Neuron (in vitro differentiated cells): ENCODE measurements at regions not wholly inside any gene's neighbourhood (a gene's known extent, or its start where the extent isn't known, plus 50 kb on each side); places are given as distances from the start of the nearest gene placed in this dataset.

Source experiments
- H2AFZ ChIP-seq: one replicate; pipeline ENCODE4 v1.6.1; 2013; ENCODE audit warnings: low read depth, mild to moderate bottlenecking, inconsistent platforms, low read length, moderate library complexity
- H3K27me3 ChIP-seq: one replicate; pipeline ENCODE4 v1.6.1; 2013; ENCODE audit warnings: low read length; ENCODE audit not compliant: insufficient read depth
- H3K36me3 ChIP-seq: one replicate; pipeline ENCODE4 v1.6.1; 2013; ENCODE audit warnings: low read length; ENCODE audit not compliant: insufficient read depth
- H3K4me1 ChIP-seq: one replicate; pipeline ENCODE4 v1.6.1; 2013; ENCODE audit warnings: low read length; ENCODE audit not compliant: insufficient read depth
- H3K4me3 ChIP-seq: 2 replicates; pipeline ENCODE4 v1.5.1; 2013; ENCODE audit warnings: mild to moderate bottlenecking, low read length, moderate library complexity
- H3K9me3 ChIP-seq: one replicate; pipeline ENCODE4 v1.6.1; 2013; ENCODE audit warnings: low read length

DNA sequence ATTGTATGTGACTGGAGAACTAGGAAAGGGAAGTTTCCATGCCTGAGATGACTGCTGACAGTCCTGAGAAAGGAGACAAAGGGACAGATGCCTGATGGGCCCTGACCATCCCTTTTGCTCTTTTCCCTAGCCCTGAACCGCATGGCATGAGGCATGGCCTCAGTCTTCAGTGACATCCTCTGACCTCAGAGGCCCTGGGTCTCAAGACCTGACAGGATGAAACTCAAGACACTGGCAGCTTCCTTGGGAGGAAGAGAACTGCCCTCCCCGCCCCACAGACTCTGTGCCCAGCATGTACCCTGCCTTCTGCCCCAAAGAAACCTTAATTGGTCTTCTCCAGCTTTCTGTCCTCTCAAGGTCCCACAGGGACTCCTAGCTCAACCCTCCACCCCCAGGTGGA is 444.1 kb downstream of the SOX6 start:
- no peaks in the 10 kb centered on the region for H3K4me1 ChIP-seq
- no peaks in the 10 kb centered on the region for H3K36me3 ChIP-seq
- peaks cover 4% of the 10 kb centered on the region for H3K27me3 ChIP-seq
- no peak overlapping the region for H3K4me3 ChIP-seq
- no peaks in the 10 kb centered on the region for H3K9me3 ChIP-seq
- H2AFZ ChIP-seq: no peak overlapping the region

DNA sequence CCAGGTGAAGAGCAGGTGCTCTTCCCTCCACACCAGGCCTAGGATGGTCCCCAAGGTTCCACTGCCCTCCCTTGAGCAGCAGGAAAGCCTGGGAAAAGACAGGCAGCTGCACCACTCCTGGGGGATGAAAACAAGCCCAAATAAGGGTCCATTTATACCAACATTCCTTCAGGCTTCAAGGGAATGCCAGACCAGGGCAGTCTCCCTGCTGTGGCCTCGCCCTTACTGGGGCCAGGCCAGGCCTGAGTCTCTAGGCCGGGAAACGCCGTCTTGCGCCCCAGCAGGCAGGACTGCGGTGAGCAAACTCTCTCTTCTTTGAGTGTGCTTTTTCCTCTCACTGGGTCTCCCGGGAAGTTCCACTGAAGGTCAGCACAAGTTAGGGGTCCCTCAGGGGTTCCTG is 443.5 kb downstream of the SOX6 start:
- no peaks in the 10 kb centered on the region for H3K4me1 ChIP-seq
- H3K36me3 ChIP-seq: no peaks in the 10 kb centered on the region
- no peaks in the 10 kb centered on the region for H3K9me3 ChIP-seq
- peaks cover 4% of the 10 kb centered on the region for H3K27me3 ChIP-seq
- H2AFZ ChIP-seq: no peak overlapping the region
- no peak overlapping the region for H3K4me3 ChIP-seq

DNA sequence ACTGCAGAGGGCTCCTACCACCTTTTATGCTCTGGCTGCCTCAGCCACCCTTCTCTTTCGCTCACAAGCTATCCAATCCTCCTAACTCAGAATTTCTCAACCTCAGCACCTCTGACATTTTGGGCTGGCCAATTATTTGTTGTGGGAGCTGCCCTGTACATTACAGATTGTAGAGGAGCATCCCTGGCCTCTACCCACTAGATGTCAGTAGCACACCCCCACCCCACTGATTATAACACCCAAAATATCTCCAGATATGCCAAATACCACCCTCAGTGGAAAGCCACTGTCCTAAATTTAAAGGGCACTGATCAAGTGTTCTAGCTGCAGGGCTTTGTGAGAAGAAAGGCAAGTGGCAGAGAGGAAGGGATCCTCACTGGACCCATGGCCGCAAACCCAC is 443.1 kb downstream of the SOX6 start:
- no peaks in the 10 kb centered on the region for H3K36me3 ChIP-seq
- no peaks in the 10 kb centered on the region for H3K4me1 ChIP-seq
- H3K27me3 ChIP-seq: peaks cover 4% of the 10 kb centered on the region
- no peaks in the 10 kb centered on the region for H3K9me3 ChIP-seq
- no peak overlapping the region for H3K4me3 ChIP-seq
- no peak overlapping the region for H2AFZ ChIP-seq
